Adrenal gland (tissue), 5 donors: ENCODE measurements at regions not wholly inside any gene's neighbourhood (a gene's known extent, or its start where the extent isn't known, plus 50 kb on each side); places are given as distances from the start of the nearest gene placed in this dataset.

Experiments
- CTCF ChIP-seq, 6 experiments: fragments of 450-650 bp in 4 of 6; fragments of 200-600 bp in 2 of 6; sonication (generic) in 1 of 6; IDR thresholded peaks; 1 replicate in 5 of 6; 2 replicates in 1 of 6; pipeline versions ENCODE4 v1.5.1 to v1.8.0; 2016 to 2021; ENCODE audit warnings: antibody characterized with exemption in 6 of 6, mild to moderate bottlenecking in 2 of 6, moderate library complexity in 1 of 6
- POLR2A ChIP-seq, 2 donors: fragments of 450-650 bp; IDR thresholded peaks; one replicate each; pipeline ENCODE4 v1.6.1; 2017; ENCODE audit warnings: antibody characterized with exemption in 2 of 2, mild to moderate bottlenecking in 2 of 2, moderate library complexity in 1 of 2
- donor health status: DM: no; HTN: no; CAD: no.

GRCh38 chr2:216918088-216918680 lies 58.3 kb upstream of the TNP1 start:
- TF ChIP-seq POLR2A (IDR thresholded peaks at IDR 0.05) (no peak), CTCF (IDR thresholded peaks at IDR 0.05) (no peak)
